Heart right ventricle (tissue), 16 donors: ENCODE measurements at regions not wholly inside any gene's neighbourhood (a gene's known extent, or its start where the extent isn't known, plus 50 kb on each side); places are given as distances from the start of the nearest gene placed in this dataset.

Experiments
- ATAC-seq, 8 donors: fragments of 200-7000 bp; cut with Tn5 transposase; one replicate each; pipeline ENCODE4 v1.9.1; 2020; ENCODE audit warnings: mild to moderate bottlenecking in 8 of 8, moderate library complexity in 8 of 8, moderate number of reproducible peaks in 1 of 8
- DNase-seq, 2 donors: peaks; one replicate each; pipeline ENCODE4 v3.0.0-alpha.2; 2020
- H3K27ac ChIP-seq, 10 donors: fragments of 200-600 bp; sonication (generic) in 2 of 10; one replicate each; pipeline versions ENCODE4 v1.5.0 to v1.8.0; 2020 to 2022; ENCODE audit warnings: mild to moderate bottlenecking in 3 of 10
- H3K27me3 ChIP-seq, 7 donors: fragments of 200-600 bp; one replicate each; pipeline ENCODE4 v1.8.0; 2021 to 2022; ENCODE audit warnings: mild to moderate bottlenecking in 2 of 7
- H3K36me3 ChIP-seq, 9 donors: fragments of 200-600 bp; sonication (generic) in 1 of 9; one replicate each; pipeline versions ENCODE4 v1.5.0 to v1.8.0; 2020 to 2022; ENCODE audit warnings: mild to moderate bottlenecking in 2 of 9
- H3K4me1 ChIP-seq, 9 donors: fragments of 200-600 bp; sonication (generic) in 1 of 9; one replicate each; pipeline versions ENCODE4 v1.5.0 to v1.8.0; 2020 to 2022; ENCODE audit warnings: mild to moderate bottlenecking in 4 of 9
- H3K4me3 ChIP-seq, 10 donors: fragments of 200-600 bp; sonication (generic) in 2 of 10; one replicate each; pipeline versions ENCODE4 v1.5.0 to v1.8.0; 2020 to 2022; ENCODE audit warnings: mild to moderate bottlenecking in 7 of 10, moderate library complexity in 2 of 10
- H3K9me3 ChIP-seq, 11 donors: fragments of 200-600 bp in 10 of 11; sonication (generic) in 2 of 11; one replicate each; pipeline versions ENCODE4 v1.5.0 to v1.8.0; 2013 to 2022; ENCODE audit warnings: mild to moderate bottlenecking in 2 of 11, control low read depth in 1 of 11, moderate library complexity in 1 of 11
- CTCF ChIP-seq, 9 donors: fragments of 200-600 bp; sonication (generic) in 2 of 9; IDR thresholded peaks; one replicate each; pipeline versions ENCODE4 v1.5.0 to v1.8.0; 2021 to 2022; ENCODE audit warnings: antibody characterized with exemption in 9 of 9, mild to moderate bottlenecking in 5 of 9, moderate library complexity in 1 of 9
- WGBS, 2 donors: extraction: QIAGEN DNeasy Blood & Tissue Kit; methylation state at CpG; one replicate each; pipeline ENCODE4 v1.1.7; 2013; ENCODE audit warnings: inconsistent platforms in 1 of 2; 5-methylcytosine and 5-hydroxymethylcytosine counted together
- intact Hi-C, 10 donors: fragments of 100-400 bp; cut with DNase I; formaldehyde crosslinking; loops; one replicate each; pipeline versions ENCODE4 v1.11.1 to v1.14.2; 2022
- donor health status: Arrhythmogenic right ventricular cardiomyopathy.
- donor health status: ischemic (EF 13 %, LVEDD 7.1; RV severe dilation, severe dysfunction).
- donor health status: healthy with polysubstance abuse.
- donor health status: DM: no; HTN: yes; CAD: no.
- donor health status: DM: no; HTN: no; CAD: no.
- donor health status: ischemic (EF 25% LVEDD 6.9; RV normal size, moderate dysfunction).
- donor health status: ischemic (EF 25% LVEDD 5.7; RV mildly dilated, moderate dysfunction).
- donor health status: healthy.
- donor health status: DM: yes; HTN: yes; CAD: no.
- donor health status: Ischemic cardiomyopathy.
- donor health status: ischemic (EF 35%, LVEDD 5.7; RV mildly dilated, moderate dysfunction).
- donor health status: nonischemic (EF 11% LVEDD 7.7; RV severe dilation, severe dysfunction).
- donor health status: DM: yes; HTN: yes; CAD: no.
- donor health status: PGD.
- donor health status: ischemic (EF 29% LVEDD 5.4; RV normal size, mild dysfunction).
- donor health status: nonischemic (EF 23%, LVEDD 6.1; RV moderate dilation, normal function).

- Histone ChIP-seq H3K9me3 (no peaks in the 10 kb centered on the region), H3K4me1 (no peaks in the 10 kb centered on the region), H3K27ac (no peak overlapping the region), H3K4me3 (no peak overlapping the region), H3K36me3 (no peaks in the 10 kb centered on the region), H3K27me3 (no peaks in the 10 kb centered on the region)
- DNase-seq, result no peak
- intact Hi-C loops, result no loop called here
- TF ChIP-seq CTCF (IDR thresholded peaks at IDR 0.05), result no peak
- no peak for ATAC-seq
- WGBS, 2 donors, result 75 to 77% methylated on average over 11 of the region's 11 CpGs
These were observed 192.8 kb downstream of the TM9SF2 start for GRCh38 chr13:99693852-99694611.

GRCh38 chr13:99693351-99693750 lies 192.1 kb downstream of the TM9SF2 start:
- H3K4me3 ChIP-seq, result no peak overlapping the region
- 53 to 58% methylated on average over 3 of the region's 3 CpGs for WGBS, 2 donors
- H3K9me3 ChIP-seq, result no peaks in the 10 kb centered on the region
- no peak overlapping the region for H3K27ac ChIP-seq
- no peaks in the 10 kb centered on the region for H3K4me1 ChIP-seq
- TF ChIP-seq CTCF (IDR thresholded peaks at IDR 0.05), result no peak
- no peaks in the 10 kb centered on the region for H3K27me3 ChIP-seq
- intact Hi-C loops, result no loop called here
- DNase-seq (no peak), ATAC-seq (no peak)
- no peaks in the 10 kb centered on the region for H3K36me3 ChIP-seq

GRCh38 chr13:99692854-99693253 lies 191.6 kb downstream of the TM9SF2 start:
- H3K36me3 ChIP-seq, result no peaks in the 10 kb centered on the region
- peaks cover 0 to 1% (median 0%) of the 10 kb centered on the region in 9 donors for H3K4me1 ChIP-seq
- WGBS, 2 donors, result 92% methylated on average over 2 of the region's 2 CpGs
- no peak for TF ChIP-seq CTCF (IDR thresholded peaks at IDR 0.05)
- intact Hi-C loops, result no loop called here
- H3K9me3 ChIP-seq, result no peaks in the 10 kb centered on the region
- no peak overlapping the region for H3K27ac ChIP-seq
- no peak for DNase-seq
- H3K4me3 ChIP-seq, result no peak overlapping the region
- H3K27me3 ChIP-seq, result no peaks in the 10 kb centered on the region
- no peak for ATAC-seq

GRCh38 chr13:99691552-99691951 lies 190.3 kb downstream of the TM9SF2 start:
- Histone ChIP-seq H3K4me3 (no peak overlapping the region), H3K9me3 (no peaks in the 10 kb centered on the region), H3K27me3 (no peaks in the 10 kb centered on the region), H3K36me3 (no peaks in the 10 kb centered on the region), H3K4me1 (peaks cover 0 to 14% (median 5%) of the 10 kb centered on the region in 9 donors), H3K27ac (no peak overlapping the region)
- 70 to 74% methylated on average over 7 of the region's 7 CpGs for WGBS, 2 donors
- ATAC-seq (no peak), DNase-seq (no peak)
- TF ChIP-seq CTCF (IDR thresholded peaks at IDR 0.05), result no peak
- intact Hi-C loops, result no loop called here
